ENCODE measurements at regions not wholly inside any gene's neighbourhood (a gene's known extent, or its start where the extent isn't known, plus 50 kb on each side); places are given as distances from the start of the nearest gene placed in this dataset.

GRCh38 chr12:93106910-93107309 lies 177.8 kb upstream of the EEA1 start:
- Histone ChIP-seq H3K36me3 (ENCODE audit: control insufficient read depth, insufficient read depth, low read length) (no peaks in the 10 kb centered on the region), H3K4me1 (ENCODE audit: control insufficient read depth, insufficient read depth, low read length) (no peaks in the 10 kb centered on the region), H3K27me3 (ENCODE audit: control insufficient read depth, insufficient read depth, low read length) (no peaks in the 10 kb centered on the region), H3K9ac (ENCODE audit: low read depth, low read length) (no peak overlapping the region), H3K4me3 (ENCODE audit: low read depth, low read length) (no peak overlapping the region), H3K9me3 (ENCODE audit: control insufficient read depth, insufficient read depth, low read length) (no peaks in the 10 kb centered on the region), H3K27ac (ENCODE audit: low read depth, low read length) (no peak overlapping the region)

- Histone ChIP-seq H3K27ac (ENCODE audit: low read depth, low read length) (no peak overlapping the region), H3K4me3 (ENCODE audit: low read depth, low read length) (no peak overlapping the region), H3K9me3 (ENCODE audit: control insufficient read depth, insufficient read depth, low read length) (no peaks in the 10 kb centered on the region), H3K36me3 (ENCODE audit: control insufficient read depth, insufficient read depth, low read length) (no peaks in the 10 kb centered on the region), H3K4me1 (ENCODE audit: control insufficient read depth, insufficient read depth, low read length) (no peaks in the 10 kb centered on the region), H3K9ac (ENCODE audit: low read depth, low read length) (no peak overlapping the region), H3K27me3 (ENCODE audit: control insufficient read depth, insufficient read depth, low read length) (no peaks in the 10 kb centered on the region)
These were observed 178.6 kb upstream of the EEA1 start for GRCh38 chr12:93107514-93108312.

DNA sequence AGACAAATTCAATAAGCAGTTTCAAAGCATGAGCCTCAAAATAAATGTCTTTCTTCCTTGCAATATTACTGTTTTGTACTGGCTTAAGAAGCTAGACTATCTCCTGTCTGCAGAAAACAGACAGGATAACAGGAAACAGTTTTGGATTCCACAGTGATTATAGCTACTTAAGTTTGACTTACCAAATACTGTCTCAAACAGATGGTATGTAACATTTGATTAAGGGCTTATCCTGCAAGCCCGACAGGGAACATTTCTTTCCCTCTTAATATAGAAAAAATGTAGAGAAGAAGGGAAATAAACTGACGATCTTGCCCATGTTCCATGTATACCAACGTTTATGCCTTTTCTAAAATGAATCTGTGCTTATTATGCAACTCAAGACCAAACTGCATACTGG lies 179.9 kb upstream of the EEA1 start:
- no peak overlapping the region for H3K27ac ChIP-seq (ENCODE audit: low read depth, low read length)
- H3K4me1 ChIP-seq (ENCODE audit: control insufficient read depth, insufficient read depth, low read length): no peaks in the 10 kb centered on the region
- H3K36me3 ChIP-seq (ENCODE audit: control insufficient read depth, insufficient read depth, low read length): no peaks in the 10 kb centered on the region
- no peak overlapping the region for H3K4me3 ChIP-seq (ENCODE audit: low read depth, low read length)
- H3K9me3 ChIP-seq (ENCODE audit: control insufficient read depth, insufficient read depth, low read length): no peaks in the 10 kb centered on the region
- H3K9ac ChIP-seq (ENCODE audit: low read depth, low read length): no peak overlapping the region
- no peaks in the 10 kb centered on the region for H3K27me3 ChIP-seq (ENCODE audit: control insufficient read depth, insufficient read depth, low read length)

DNA sequence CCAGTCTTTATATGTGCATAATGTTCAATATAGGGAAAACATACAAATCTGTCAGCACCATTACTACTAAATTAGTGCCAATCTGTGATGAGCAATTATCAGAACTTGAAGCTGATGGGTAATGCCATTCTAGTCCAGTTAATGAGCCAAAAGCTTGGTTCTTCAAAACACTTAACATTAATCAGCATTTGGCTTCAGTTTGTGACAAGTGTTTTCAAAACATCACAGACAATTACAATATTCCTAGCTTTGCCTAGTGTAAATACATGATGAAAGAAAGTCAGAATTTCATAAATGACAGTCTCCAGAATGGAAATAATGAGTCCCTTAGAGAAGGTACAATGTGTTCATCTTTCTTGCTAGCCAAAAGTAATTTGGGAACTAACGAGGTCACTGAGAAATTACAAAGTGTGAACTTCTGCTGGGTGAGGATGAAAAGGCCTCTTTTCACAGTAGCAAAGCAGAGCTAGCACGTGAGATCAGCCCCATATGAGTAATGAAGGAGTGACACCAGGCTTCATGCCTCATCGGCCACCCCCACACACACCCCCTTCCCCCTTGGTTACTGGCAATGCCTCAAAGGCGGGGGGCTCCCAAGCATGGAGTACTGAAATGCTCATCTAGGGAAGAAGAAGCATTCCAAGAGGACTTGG lies 180.6 kb upstream of the EEA1 start:
- no peaks in the 10 kb centered on the region for H3K9me3 ChIP-seq (ENCODE audit: control insufficient read depth, insufficient read depth, low read length)
- H3K9ac ChIP-seq (ENCODE audit: low read depth, low read length): no peak overlapping the region
- H3K4me3 ChIP-seq (ENCODE audit: low read depth, low read length): no peak overlapping the region
- no peaks in the 10 kb centered on the region for H3K4me1 ChIP-seq (ENCODE audit: control insufficient read depth, insufficient read depth, low read length)
- H3K27ac ChIP-seq (ENCODE audit: low read depth, low read length): no peak overlapping the region
- no peaks in the 10 kb centered on the region for H3K27me3 ChIP-seq (ENCODE audit: control insufficient read depth, insufficient read depth, low read length)
- no peaks in the 10 kb centered on the region for H3K36me3 ChIP-seq (ENCODE audit: control insufficient read depth, insufficient read depth, low read length)

DNA sequence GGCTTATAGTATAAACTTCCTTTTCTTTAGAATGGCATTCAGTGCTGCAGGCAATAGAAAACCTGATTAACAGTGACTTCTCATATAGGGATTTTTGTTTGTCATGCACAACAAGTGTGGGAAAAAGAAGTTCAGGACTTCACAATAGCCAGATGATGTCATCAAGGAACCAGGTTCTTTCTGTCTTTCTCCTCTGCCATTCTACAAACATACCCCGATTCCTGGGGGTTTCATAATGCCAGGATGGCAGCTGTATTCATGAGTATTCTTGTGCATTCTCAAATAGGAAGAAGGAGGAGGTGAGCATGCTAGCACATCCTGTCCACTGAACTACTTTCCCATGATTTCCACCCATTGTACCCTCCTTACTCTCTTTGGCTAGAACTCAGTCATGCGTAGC lies 182.7 kb upstream of the EEA1 start:
- H3K9ac ChIP-seq (ENCODE audit: low read depth, low read length): no peak overlapping the region
- no peaks in the 10 kb centered on the region for H3K27me3 ChIP-seq (ENCODE audit: control insufficient read depth, insufficient read depth, low read length)

GRCh38 chr12:93113317-93114006 lies 184.4 kb upstream of the EEA1 start:
- no peaks in the 10 kb centered on the region for H3K36me3 ChIP-seq (ENCODE audit: control insufficient read depth, insufficient read depth, low read length)
- no peaks in the 10 kb centered on the region for H3K9me3 ChIP-seq (ENCODE audit: control insufficient read depth, insufficient read depth, low read length)
- H3K27ac ChIP-seq (ENCODE audit: low read depth, low read length): no peak overlapping the region
- no peak overlapping the region for H3K4me3 ChIP-seq (ENCODE audit: low read depth, low read length)
- no peak overlapping the region for H3K9ac ChIP-seq (ENCODE audit: low read depth, low read length)
- no peaks in the 10 kb centered on the region for H3K4me1 ChIP-seq (ENCODE audit: control insufficient read depth, insufficient read depth, low read length)
- no peaks in the 10 kb centered on the region for H3K27me3 ChIP-seq (ENCODE audit: control insufficient read depth, insufficient read depth, low read length)

More for the DNA sequence above, 182.7 kb upstream of the EEA1 start:
- Histone ChIP-seq H3K4me1 (ENCODE audit: control insufficient read depth, insufficient read depth, low read length) (no peaks in the 10 kb centered on the region), H3K27ac (ENCODE audit: low read depth, low read length) (no peak overlapping the region), H3K4me3 (ENCODE audit: low read depth, low read length) (no peak overlapping the region), H3K9me3 (ENCODE audit: control insufficient read depth, insufficient read depth, low read length) (no peaks in the 10 kb centered on the region), H3K36me3 (ENCODE audit: control insufficient read depth, insufficient read depth, low read length) (no peaks in the 10 kb centered on the region)

GRCh38 chr12:93115198-93115601 lies 186.1 kb upstream of the EEA1 start:
- Histone ChIP-seq H3K27me3 (ENCODE audit: control insufficient read depth, insufficient read depth, low read length) (no peaks in the 10 kb centered on the region), H3K4me1 (ENCODE audit: control insufficient read depth, insufficient read depth, low read length) (no peaks in the 10 kb centered on the region), H3K9me3 (ENCODE audit: control insufficient read depth, insufficient read depth, low read length) (no peaks in the 10 kb centered on the region), H3K4me3 (ENCODE audit: low read depth, low read length) (no peak overlapping the region), H3K9ac (ENCODE audit: low read depth, low read length) (no peak overlapping the region), H3K27ac (ENCODE audit: low read depth, low read length) (no peak overlapping the region), H3K36me3 (ENCODE audit: control insufficient read depth, insufficient read depth, low read length) (no peaks in the 10 kb centered on the region)

GRCh38 chr12:93115646-93116045 lies 186.6 kb upstream of the EEA1 start:
- no peak overlapping the region for H3K4me3 ChIP-seq (ENCODE audit: low read depth, low read length)
- no peak overlapping the region for H3K9ac ChIP-seq (ENCODE audit: low read depth, low read length)
- no peaks in the 10 kb centered on the region for H3K36me3 ChIP-seq (ENCODE audit: control insufficient read depth, insufficient read depth, low read length)
- H3K9me3 ChIP-seq (ENCODE audit: control insufficient read depth, insufficient read depth, low read length): no peaks in the 10 kb centered on the region
- no peaks in the 10 kb centered on the region for H3K27me3 ChIP-seq (ENCODE audit: control insufficient read depth, insufficient read depth, low read length)
- no peak overlapping the region for H3K27ac ChIP-seq (ENCODE audit: low read depth, low read length)
- H3K4me1 ChIP-seq (ENCODE audit: control insufficient read depth, insufficient read depth, low read length): no peaks in the 10 kb centered on the region

- Histone ChIP-seq H3K36me3 (ENCODE audit: control insufficient read depth, insufficient read depth, low read length) (no peaks in the 10 kb centered on the region), H3K27ac (ENCODE audit: low read depth, low read length) (no peak overlapping the region), H3K4me3 (ENCODE audit: low read depth, low read length) (no peak overlapping the region), H3K9me3 (ENCODE audit: control insufficient read depth, insufficient read depth, low read length) (no peaks in the 10 kb centered on the region), H3K27me3 (ENCODE audit: control insufficient read depth, insufficient read depth, low read length) (no peaks in the 10 kb centered on the region), H3K4me1 (ENCODE audit: control insufficient read depth, insufficient read depth, low read length) (no peaks in the 10 kb centered on the region), H3K9ac (ENCODE audit: low read depth, low read length) (no peak overlapping the region)
These were observed 187.5 kb upstream of the EEA1 start for GRCh38 chr12:93116632-93117031.

DNA sequence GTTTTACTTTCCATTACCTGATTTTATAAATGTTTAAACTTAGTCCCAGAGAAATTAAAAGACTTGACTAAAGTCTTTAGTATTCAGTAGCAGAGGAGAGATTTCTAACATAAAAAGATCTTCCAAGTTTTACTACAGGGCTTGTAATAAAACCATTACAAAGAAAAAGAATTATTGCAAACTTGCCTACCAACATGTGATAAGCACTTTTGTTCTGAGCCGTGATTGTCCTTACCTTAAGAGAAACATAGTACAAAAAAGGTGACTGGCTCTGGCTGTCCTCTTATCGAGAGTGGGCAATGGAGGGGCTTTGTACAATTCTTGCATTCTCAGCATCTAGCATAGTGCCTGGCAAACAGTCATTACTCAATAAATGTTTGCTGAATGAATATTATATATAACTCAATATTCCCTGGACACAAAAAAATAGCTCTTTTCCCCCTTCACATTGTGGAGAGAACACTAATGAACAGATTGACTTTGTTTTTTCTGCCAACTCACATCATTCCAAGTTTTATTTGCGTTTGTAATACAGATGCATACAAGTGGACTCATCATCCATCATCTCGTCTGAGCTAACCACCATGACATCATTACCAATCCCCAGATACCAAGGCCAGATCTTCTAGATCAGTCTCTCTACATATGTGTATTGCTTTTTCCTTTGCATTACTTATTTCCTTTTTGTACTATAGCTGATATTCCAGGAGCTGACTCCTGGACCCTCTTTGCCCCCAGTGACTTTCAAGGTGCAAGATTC lies 192.8 kb upstream of the EEA1 start:
- no peaks in the 10 kb centered on the region for H3K36me3 ChIP-seq (ENCODE audit: control insufficient read depth, insufficient read depth, low read length)
- H3K27me3 ChIP-seq (ENCODE audit: control insufficient read depth, insufficient read depth, low read length): no peaks in the 10 kb centered on the region
- no peak overlapping the region for H3K4me3 ChIP-seq (ENCODE audit: low read depth, low read length)
- H3K9me3 ChIP-seq (ENCODE audit: control insufficient read depth, insufficient read depth, low read length): no peaks in the 10 kb centered on the region
- H3K4me1 ChIP-seq (ENCODE audit: control insufficient read depth, insufficient read depth, low read length): no peaks in the 10 kb centered on the region
- H3K27ac ChIP-seq (ENCODE audit: low read depth, low read length): no peak overlapping the region
- no peak overlapping the region for H3K9ac ChIP-seq (ENCODE audit: low read depth, low read length)
